GM20000 (cell line): ENCODE measurements at regions not wholly inside any gene's neighbourhood (a gene's known extent, or its start where the extent isn't known, plus 50 kb on each side); places are given as distances from the start of the nearest gene placed in this dataset.

Experiments
- DNase-seq: peaks from one replicate; pipeline ENCODE4 v3.0.0; 2012; ENCODE audit warnings: low spot score
- CTCF ChIP-seq: IDR thresholded peaks from 2 replicates; pipeline ENCODE4 v1.5.1; 2012; ENCODE audit warnings: mild to moderate bottlenecking, control low read depth; ENCODE audit errors: extremely low read depth, missing control alignments

DNA sequence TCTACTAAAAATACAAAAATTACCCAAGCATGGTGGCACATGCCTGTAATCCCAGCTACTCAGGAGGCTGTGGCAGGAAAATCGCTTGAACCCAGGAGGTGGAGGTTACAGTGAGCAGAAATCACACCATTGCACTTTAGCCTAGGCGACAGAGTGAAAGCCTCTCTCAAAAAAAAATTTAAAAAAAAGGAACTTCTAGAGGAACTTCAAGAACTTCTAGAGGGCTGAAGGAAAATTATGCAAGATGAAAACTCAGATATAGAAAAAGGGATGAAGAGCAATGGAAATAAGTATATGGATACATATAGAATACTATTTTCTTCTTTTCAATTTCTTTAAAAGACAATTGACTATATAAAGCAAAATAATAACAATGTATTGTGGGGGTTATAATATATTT, 51.2 kb upstream of the PRR5 start:
- no peak for DNase-seq
- no peak for TF ChIP-seq CTCF

GRCh38 chr22:44648821-44649565, 53.0 kb upstream of the PRR5 start:
- TF ChIP-seq CTCF, result no peak

GRCh38 chr22:44648085-44648820, 53.8 kb upstream of the PRR5 start:
- TF ChIP-seq CTCF, result no peak
- DNase-seq, result no peak

More at GRCh38 chr22:44648821-44649565, 53.0 kb upstream of the PRR5 start:
- DNase-seq, result no peak

- DNase-seq, result no peak
- TF ChIP-seq CTCF, result no peak
These were observed 54.9 kb upstream of the PRR5 start for GRCh38 chr22:44647141-44647540.

GRCh38 chr22:44646668-44647067, 55.3 kb upstream of the PRR5 start:
- no peak for TF ChIP-seq CTCF
- no peak for DNase-seq

DNA sequence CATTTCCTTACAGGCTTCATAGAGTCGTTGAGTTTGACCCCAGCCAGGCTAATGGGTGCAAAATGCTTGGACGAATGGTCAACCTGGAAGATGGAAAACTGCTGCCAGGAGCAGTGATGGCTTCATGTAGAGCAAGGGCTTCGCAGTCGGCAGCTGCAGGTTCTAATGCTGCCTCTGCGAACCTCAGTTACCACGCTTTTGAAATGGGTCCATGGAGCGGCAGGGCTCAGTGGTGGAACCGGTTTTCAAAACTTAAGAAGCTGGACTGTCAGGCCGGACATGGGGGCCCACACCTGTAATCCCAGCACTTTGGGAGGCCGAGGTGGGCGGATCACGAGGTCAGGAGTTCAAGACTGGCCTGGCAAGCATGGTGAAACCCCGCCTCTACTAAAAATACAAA, 55.9 kb upstream of the PRR5 start:
- TF ChIP-seq CTCF, result no peak
- DNase-seq, result no peak

DNA sequence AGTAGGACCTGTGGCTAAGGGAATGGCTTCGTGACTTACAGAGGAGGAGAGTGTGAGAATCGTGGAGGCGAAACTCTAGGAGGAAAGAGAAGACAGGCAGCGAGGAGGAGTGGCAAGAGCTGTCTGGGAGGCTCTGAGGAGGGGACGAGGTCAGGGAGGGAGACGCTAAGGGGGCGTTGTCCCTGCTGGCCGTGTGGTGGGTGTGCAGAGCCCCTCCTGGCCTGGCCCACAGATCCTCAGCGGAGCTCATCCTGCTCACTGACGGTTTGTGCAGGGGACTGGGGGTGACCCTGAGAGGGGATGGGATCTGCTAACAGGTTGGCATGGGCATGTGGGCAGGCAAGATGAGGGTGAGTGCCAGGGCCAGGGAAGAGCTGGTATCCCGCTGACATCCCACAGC, 56.5 kb upstream of the PRR5 start:
- TF ChIP-seq CTCF, result no peak
- no peak for DNase-seq
